K562 (cell line): ENCODE measurements at regions not wholly inside any gene's neighbourhood (a gene's known extent, or its start where the extent isn't known, plus 50 kb on each side); places are given as distances from the start of the nearest gene placed in this dataset.

Experiments
- ATAC-seq: fragments of 200-7000 bp; cut with Tn5 transposase; 3 replicates; pipeline ENCODE4 v1.9.1; 2020; ENCODE audit warnings: moderate library complexity
- BruUV-seq: library from RNA; stranded (reverse); fragments of 400-500 nt; replicated peaks from 2 replicates; lab custom pipeline; 2021; lab: Mats Ljungman, UMichigan
- CTCF ChIA-PET: fragments of 300-600 bp; formaldehyde crosslinking; extraction: SDS; loops from one replicate; lab custom pipeline; 2021; ENCODE audit warnings: low intra/inter-chr PET ratio; lab: Yijun Ruan, JAX
- POLR2A ChIA-PET: fragments of 300-600, 350-650 bp; sonication (Branson Sonifier 250); formaldehyde crosslinking; extraction: SDS; loops from one replicate; lab custom pipeline; 2021; ENCODE audit warnings: antibody characterized with exemption, inconsistent platforms; lab: Yijun Ruan, JAX
- DNase-seq, 4 experiments: peaks; one replicate each; pipeline versions ENCODE4 v3.0.0 to v3.0.0-alpha.2; 2011 to 2018; ENCODE audit warnings: low spot score in 3 of 4, mixed read lengths in 3 of 4; ENCODE audit errors: extremely low read depth in 1 of 4
- FAIRE-seq: peaks from 2 replicates; lab custom pipeline; 2011; peaks lifted over from hg19 to GRCh38; lab: Jason Lieb, UNC
- H2AFZ ChIP-seq: 2 replicates; pipeline ENCODE4 v1.6.0; 2011; ENCODE audit warnings: low read depth, low read length, control low read depth, inconsistent platforms
- H3K27ac ChIP-seq: fragments of 200-600 bp; 3 replicates; pipeline ENCODE4 v1.8.0; 2011; ENCODE audit warnings: low read depth, mild to moderate bottlenecking, control low read depth, inconsistent platforms, low read length, moderate library complexity, mixed read lengths; ENCODE audit errors: extremely low read depth
- H3K27me3 ChIP-seq, 2 experiments: fragments of 300-600 bp in 1 of 2; 2 replicates in 1 of 2; 3 replicates in 1 of 2; pipeline versions ENCODE4 v1.6.0 to v1.8.0; 2011; ENCODE audit warnings: inconsistent platforms in 2 of 2, low read length in 2 of 2, mild to moderate bottlenecking in 1 of 2, mixed read lengths in 1 of 2, moderate library complexity in 1 of 2; ENCODE audit not compliant: control insufficient read depth in 2 of 2, insufficient read depth in 2 of 2
- H3K36me3 ChIP-seq: fragments of 300-600 bp; 3 replicates; pipeline ENCODE4 v1.8.0; 2011; ENCODE audit warnings: mild to moderate bottlenecking, low read length, inconsistent platforms; ENCODE audit not compliant: control insufficient read depth, insufficient read depth
- H3K4me1 ChIP-seq, 2 experiments: fragments of 200-600 bp in 1 of 2; replicated peaks in 1 of 2; 2 replicates in 1 of 2; 3 replicates in 1 of 2; pipeline versions ENCODE4 v1.5.1 to v1.8.0; 2011; ENCODE audit warnings: inconsistent platforms in 2 of 2, low read length in 2 of 2, mild to moderate bottlenecking in 1 of 2, mixed read lengths in 1 of 2, moderate library complexity in 1 of 2; ENCODE audit not compliant: control insufficient read depth in 2 of 2, insufficient read depth in 2 of 2
- H3K4me2 ChIP-seq: 2 replicates; pipeline ENCODE4 v1.6.1; 2011; ENCODE audit warnings: low read length, control low read depth, inconsistent platforms, mixed read lengths; ENCODE audit not compliant: insufficient read depth
- H3K4me3 ChIP-seq: fragments of 200-600 bp; sonication (generic), shearing (Covaris generic); 2 replicates; pipeline ENCODE4 v1.5.1; 2016; ENCODE audit warnings: control low read depth, inconsistent platforms
- H3K79me2 ChIP-seq: fragments of 200-600 bp; 3 replicates; pipeline ENCODE4 v1.8.0; 2011; ENCODE audit warnings: low read length, inconsistent platforms; ENCODE audit not compliant: control insufficient read depth, insufficient read depth
- H3K9ac ChIP-seq, 2 experiments: 2 replicates each; pipeline versions ENCODE4 v1.6.0 to v1.6.1; 2011; ENCODE audit warnings: low read depth in 2 of 2, low read length in 2 of 2, control low read depth in 1 of 2, inconsistent platforms in 1 of 2, mild to moderate bottlenecking in 1 of 2, mixed read lengths in 1 of 2; ENCODE audit not compliant: insufficient read depth in 1 of 2
- H3K9me1 ChIP-seq: one replicate; pipeline ENCODE4 v1.6.0; 2011; ENCODE audit warnings: inconsistent platforms, mild to moderate bottlenecking, low read length, moderate library complexity; ENCODE audit not compliant: control insufficient read depth, insufficient read depth
- H3K9me3 ChIP-seq: replicated peaks from 2 replicates; pipeline ENCODE4 v1.5.1; 2011; ENCODE audit warnings: low read depth, low read length, inconsistent platforms; ENCODE audit not compliant: control insufficient read depth, insufficient read depth
- H4K20me1 ChIP-seq: replicated peaks from 2 replicates; pipeline ENCODE4 v1.6.1; 2011; ENCODE audit warnings: low read length, inconsistent platforms, mixed read lengths; ENCODE audit not compliant: control insufficient read depth, insufficient read depth
- BCOR ChIP-seq: fragments of 450-650 bp; IDR thresholded peaks from 2 replicates; pipeline ENCODE4 v1.6.1; 2016
- CEBPB ChIP-seq: fragments of 450-650 bp; IDR thresholded peaks from 2 replicates; pipeline ENCODE4 v1.6.1; 2016; ENCODE audit warnings: missing genetic modification characterization, missing compliant biosample characterization
- CEBPG ChIP-seq, 3 experiments: fragments of 200-800 bp in 1 of 3; sonication (Bioruptor generic) in 1 of 3; sonication (generic) in 1 of 3; formaldehyde crosslinking in 1 of 3; IDR thresholded peaks in 2 of 3; conservative IDR thresholded peaks in 1 of 3; 2 replicates each; pipeline versions ENCODE4 v1.6.1 to v1.8.0; 2016 to 2022; ENCODE audit warnings: missing compliant biosample characterization in 2 of 3, missing genetic modification characterization in 2 of 3, mild to moderate bottlenecking in 1 of 3, missing genetic modification reagents in 1 of 3
- KDM1A ChIP-seq, 2 experiments: fragments of 450-650 bp; IDR thresholded peaks; 2 replicates each; pipeline ENCODE4 v1.6.1; 2016; ENCODE audit warnings: mild to moderate bottlenecking in 2 of 2
- MCM7 ChIP-seq, 2 experiments: fragments of 450-650 bp; IDR thresholded peaks; 2 replicates each; pipeline ENCODE4 v1.6.1; 2016 to 2018
- PHF8 ChIP-seq: fragments of 200-600 bp; sonication (generic); IDR thresholded peaks from 2 replicates; pipeline ENCODE4 v1.6.1; 2012; ENCODE audit warnings: mixed run types, mild to moderate bottlenecking, inconsistent platforms, low read length, moderate library complexity, borderline replicate concordance
- RCOR1 ChIP-seq, 2 experiments: IDR thresholded peaks; 2 replicates each; pipeline ENCODE4 v1.6.1; 2012; ENCODE audit warnings: low read depth in 2 of 2, low read length in 2 of 2, borderline replicate concordance in 1 of 2, improper control_type of control experiment in 1 of 2
- RFX1 ChIP-seq: fragments of 450-650 bp; IDR thresholded peaks from 2 replicates; pipeline ENCODE4 v1.6.1; 2016; ENCODE audit warnings: mild to moderate bottlenecking, moderate library complexity
- SMARCA5 ChIP-seq: fragments of 450-650 bp; IDR thresholded peaks from 2 replicates; pipeline ENCODE4 v1.6.1; 2016
- SREBF1 ChIP-seq: fragments of 150-350 bp; IDR thresholded peaks from 2 replicates; pipeline ENCODE4 v1.6.1; 2014; ENCODE audit warnings: antibody characterized with exemption, low read depth, low read length, borderline replicate concordance
- ZNF778 ChIP-seq: fragments of 450-650 bp; formaldehyde crosslinking; IDR thresholded peaks from 2 replicates; pipeline ENCODE4 v1.4.0; 2020; ENCODE audit warnings: mild to moderate bottlenecking, moderate library complexity
- ZNF79 ChIP-seq: fragments of 250-450 bp; sonication (Bioruptor Pico); IDR thresholded peaks from 2 replicates; pipeline ENCODE4 v1.4.0; 2020; ENCODE audit warnings: low read depth, mild to moderate bottlenecking, moderate library complexity
- WGBS: fragments of 100-300 bp; shearing (Covaris generic); methylation state at CpG from one replicate; pipeline ENCODE4 v1.1.6; 2016; ENCODE audit warnings: low coverage, mixed read lengths; ENCODE audit not compliant: insufficient coverage; ENCODE audit errors: missing lambda C conversion rate; 5-methylcytosine and 5-hydroxymethylcytosine counted together
- in situ Hi-C: fragments of 300-500 bp; cut with MboI; formaldehyde crosslinking; loops from 4 replicates; pipeline ENCODE4 v1.15.0; 2018; ENCODE audit warnings: inconsistent platforms, mixed read lengths
- intact Hi-C: fragments of 100-400 bp; cut with micrococcal nuclease; formaldehyde crosslinking; loops from 2 replicates; pipeline ENCODE4 v1.14.2; 2022
- TF ChIP-seq, protein P1 (sequence below): sonication (generic); formaldehyde crosslinking; IDR thresholded peaks from 2 replicates; pipeline ENCODE4 v1.9.0; 2022; ENCODE audit warnings: mild to moderate bottlenecking, missing genetic modification reagents
- TF ChIP-seq, protein P2 (sequence below): fragments of 250-450 bp; sonication (Bioruptor Pico); IDR thresholded peaks from 2 replicates; pipeline ENCODE4 v1.4.0; 2020; ENCODE audit warnings: mild to moderate bottlenecking

DNA sequence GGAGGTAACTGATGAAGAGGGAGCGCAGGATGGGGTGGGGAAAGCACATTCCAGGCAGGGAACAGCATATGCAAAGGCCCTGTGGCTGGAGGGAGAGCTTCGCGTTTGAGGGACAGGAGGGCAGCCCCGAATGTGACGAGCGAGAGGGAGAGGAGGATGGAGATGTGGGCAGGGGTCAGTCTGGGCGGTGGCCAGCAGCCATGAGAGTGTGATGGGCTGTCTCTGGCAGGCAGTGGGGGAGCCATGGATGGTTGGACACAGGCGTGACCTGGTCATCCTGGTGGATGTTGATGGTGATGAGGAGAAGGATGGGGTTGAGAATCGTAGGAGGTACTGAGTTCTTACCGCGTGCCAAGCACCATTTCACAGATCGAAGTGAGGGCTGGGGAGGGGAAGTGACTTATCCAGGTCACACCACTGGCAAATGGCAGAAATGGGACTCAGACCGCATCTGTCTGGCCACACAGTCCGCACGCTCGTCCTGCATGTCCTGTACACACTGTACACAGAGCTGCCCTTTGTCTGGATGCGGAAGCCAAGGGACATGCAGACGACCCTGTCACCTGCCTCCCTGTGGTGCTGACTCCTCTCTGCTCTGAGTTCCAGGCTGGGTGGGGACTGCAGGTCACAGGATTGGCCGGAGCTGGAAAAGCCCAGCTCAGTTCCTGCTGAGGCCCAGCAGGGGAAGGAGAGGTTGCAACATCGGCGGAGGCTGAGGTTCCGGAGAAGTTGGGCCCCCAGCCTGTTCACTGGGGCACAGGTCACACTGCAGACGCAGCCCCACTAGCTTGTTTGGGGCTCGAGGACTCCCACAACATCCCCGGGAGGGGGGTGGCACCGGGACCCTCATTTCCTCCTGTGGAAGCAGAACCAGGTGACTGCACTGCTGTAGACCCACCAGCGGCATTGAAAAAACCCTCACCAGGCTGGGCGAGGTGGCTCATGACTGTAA, 165.6 kb upstream of the IER5L start:
- Histone ChIP-seq H2AFZ (peak overlapping the region; percentile 27; the same call in 1 of the 2 replicates), H3K9me1 (no peaks in the 10 kb centered on the region), H3K4me1 (peaks cover 0 to 22% of the 10 kb centered on the region in 2 experiments; a peak in 2 of 5 replicates), H3K27ac (no peak overlapping the region), H3K27me3 (no peaks in the 10 kb centered on the region), H4K20me1 (no peaks in the 10 kb centered on the region; the same call in 1 of the 2 replicates), H3K9ac (peak overlapping the region in 1 of 2 experiments; percentile 62; a peak in 1 of 4 replicates), H3K9me3 (no peaks in the 10 kb centered on the region), H3K79me2 (no peaks in the 10 kb centered on the region), H3K36me3 (no peaks in the 10 kb centered on the region), H3K4me3 (no peak overlapping the region), H3K4me2 (no peak overlapping the region)
- peak; percentile 65 for ATAC-seq
- FAIRE-seq = peak; percentile 35
- ChIA-PET CTCF (no interaction called here), POLR2A (interaction anchor here (0.6 to 1.1 kb wide), 2 partner anchors 9 to 158 kb away, joined by 3 to 4 read pairs; no protein-coding TSS in a partner anchor)
- no peak for DNase-seq
- WGBS = 43% methylated on average over 27 of the region's 28 CpGs
- BruUV-seq = no TSS peak
- intact Hi-C loops (loop anchor here (10.0 kb wide), 1 partner anchor 151 kb away; no protein-coding TSS in a partner anchor), in situ Hi-C loops (loop anchor here (25.0 kb wide), 1 partner anchor 269 kb away; the partner anchor contains the start of gene C9orf50)
- no peak for TF ChIP-seq SREBF1
- TF ChIP-seq KDM1A (IDR thresholded peaks at IDR 0.05) = peak; percentile 25 to 36; a peak in 1 of 4 replicates
- no peak for TF ChIP-seq ZNF778 (CRISPR knock-in tag)
- TF ChIP-seq SMARCA5 = peak; percentile 90
- peak; percentile 61 for TF ChIP-seq BCOR
- TF ChIP-seq CEBPG (CRISPR knock-in tag; IDR thresholded peaks at IDR 0.05) = peak; percentile 58
- peak in 1 of 2 experiments; percentile 49; a peak in 3 of 4 replicates for TF ChIP-seq CEBPG (tag; conservative IDR thresholded peaks at IDR 0.05 in 1 of 2, IDR thresholded peaks at IDR 0.05 in 1 of 2)
- TF ChIP-seq CEBPB (tag) = peak; percentile 93
- TF ChIP-seq RCOR1 (IDR thresholded peaks at IDR 0.05; ENCODE audit: borderline replicate concordance in 1 of 2, low read depth in 2 of 2, low read length in 2 of 2) = 0 out of 4 replicates have a peak, but pooled peaks of 1 of the 2 experiments have one; percentile 16
- TF ChIP-seq PHF8 = no peak
- TF ChIP-seq ZNF79 (CRISPR knock-in tag) = no peak
- TF ChIP-seq, protein P1, sequence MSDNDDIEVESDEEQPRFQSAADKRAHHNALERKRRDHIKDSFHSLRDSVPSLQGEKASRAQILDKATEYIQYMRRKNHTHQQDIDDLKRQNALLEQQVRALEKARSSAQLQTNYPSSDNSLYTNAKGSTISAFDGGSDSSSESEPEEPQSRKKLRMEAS = 0 out of 2 replicates have a peak, but pooled peaks have one; percentile 20
- TF ChIP-seq, protein P2, sequence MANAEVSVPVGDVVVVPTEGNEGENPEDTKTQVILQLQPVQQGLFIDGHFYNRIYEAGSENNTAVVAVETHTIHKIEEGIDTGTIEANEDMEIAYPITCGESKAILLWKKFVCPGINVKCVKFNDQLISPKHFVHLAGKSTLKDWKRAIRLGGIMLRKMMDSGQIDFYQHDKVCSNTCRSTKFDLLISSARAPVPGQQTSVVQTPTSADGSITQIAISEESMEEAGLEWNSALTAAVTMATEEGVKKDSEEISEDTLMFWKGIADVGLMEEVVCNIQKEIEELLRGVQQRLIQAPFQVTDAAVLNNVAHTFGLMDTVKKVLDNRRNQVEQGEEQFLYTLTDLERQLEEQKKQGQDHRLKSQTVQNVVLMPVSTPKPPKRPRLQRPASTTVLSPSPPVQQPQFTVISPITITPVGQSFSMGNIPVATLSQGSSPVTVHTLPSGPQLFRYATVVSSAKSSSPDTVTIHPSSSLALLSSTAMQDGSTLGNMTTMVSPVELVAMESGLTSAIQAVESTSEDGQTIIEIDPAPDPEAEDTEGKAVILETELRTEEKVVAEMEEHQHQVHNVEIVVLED = no peak
- no peak for TF ChIP-seq MCM7 (IDR thresholded peaks at IDR 0.05)
- TF ChIP-seq RFX1 = no peak
